H9 (cell line): ENCODE measurements at regions not wholly inside any gene's neighbourhood (a gene's known extent, or its start where the extent isn't known, plus 50 kb on each side); places are given as distances from the start of the nearest gene placed in this dataset.

ENCODE experiments used
- DNase-seq: peaks from one replicate; pipeline ENCODE4 v3.0.0-alpha.2; 2017
- H2AFZ ChIP-seq: one replicate; pipeline ENCODE4 v1.6.1; 2013; ENCODE audit warnings: mild to moderate bottlenecking, low read length, control low read depth, moderate library complexity
- H2AK5ac ChIP-seq: 2 replicates; pipeline ENCODE4 v1.6.1; 2013; ENCODE audit warnings: low read length, control low read depth, mixed read lengths; ENCODE audit not compliant: insufficient read length
- H2BK120ac ChIP-seq: one replicate; pipeline ENCODE4 v1.6.1; 2013; ENCODE audit warnings: low read depth, mild to moderate bottlenecking, low read length, control low read depth, inconsistent platforms; ENCODE audit not compliant: poor library complexity, severe bottlenecking
- H2BK12ac ChIP-seq: 2 replicates; pipeline ENCODE4 v1.6.1; 2013; ENCODE audit warnings: low read length, control low read depth, mixed read lengths, low read depth; ENCODE audit not compliant: insufficient read length
- H2BK15ac ChIP-seq: 2 replicates; pipeline ENCODE4 v1.6.1; 2013; ENCODE audit warnings: low read depth, low read length, control low read depth
- H2BK20ac ChIP-seq: one replicate; pipeline ENCODE4 v1.6.1; 2013; ENCODE audit warnings: low read depth, mild to moderate bottlenecking, low read length, control low read depth, inconsistent platforms; ENCODE audit not compliant: poor library complexity, severe bottlenecking
- H2BK5ac ChIP-seq: 2 replicates; pipeline ENCODE4 v1.6.1; 2013; ENCODE audit warnings: low read length, control low read depth, mixed read lengths; ENCODE audit not compliant: insufficient read length
- H3K14ac ChIP-seq: 2 replicates; pipeline ENCODE4 v1.6.1; 2013; ENCODE audit warnings: low read length, control low read depth; ENCODE audit not compliant: insufficient read depth
- H3K18ac ChIP-seq: 2 replicates; pipeline ENCODE4 v1.6.1; 2013; ENCODE audit warnings: low read depth, mild to moderate bottlenecking, mixed read lengths, low read length, control low read depth; ENCODE audit not compliant: insufficient read length
- H3K23ac ChIP-seq: 2 replicates; pipeline ENCODE4 v1.6.1; 2013; ENCODE audit warnings: low read length, control low read depth, mixed read lengths, low read depth; ENCODE audit not compliant: insufficient read length
- H3K23me2 ChIP-seq: 2 replicates; pipeline ENCODE4 v1.6.1; 2013; ENCODE audit warnings: low read depth, mild to moderate bottlenecking, mixed read lengths, low read length, control low read depth; ENCODE audit not compliant: insufficient read length, poor library complexity, severe bottlenecking
- H3K27ac ChIP-seq: 2 replicates; pipeline ENCODE4 v1.5.1; 2013; ENCODE audit warnings: low read length, control low read depth, mixed read lengths, low read depth; ENCODE audit not compliant: insufficient read length
- H3K27me3 ChIP-seq: 2 replicates; pipeline ENCODE4 v1.6.1; 2013; ENCODE audit warnings: low read length, control low read depth, inconsistent platforms; ENCODE audit not compliant: insufficient read depth
- H3K4ac ChIP-seq: 2 replicates; pipeline ENCODE4 v1.6.1; 2013; ENCODE audit warnings: low read depth, mild to moderate bottlenecking, control low read depth, inconsistent platforms, low read length, moderate library complexity
- H3K4me1 ChIP-seq: 2 replicates; pipeline ENCODE4 v1.6.1; 2013; ENCODE audit warnings: low read length, control low read depth, inconsistent platforms; ENCODE audit not compliant: insufficient read depth
- H3K4me2 ChIP-seq: 2 replicates; pipeline ENCODE4 v1.6.1; 2013; ENCODE audit warnings: low read length, control low read depth, mixed read lengths; ENCODE audit not compliant: insufficient read length, insufficient read depth
- H3K56ac ChIP-seq: 2 replicates; pipeline ENCODE4 v1.6.1; 2013; ENCODE audit warnings: low read depth, mild to moderate bottlenecking, mixed read lengths, low read length, control low read depth; ENCODE audit not compliant: insufficient read length
- H3K79me1 ChIP-seq: 2 replicates; pipeline ENCODE4 v1.6.1; 2013; ENCODE audit warnings: low read depth, mild to moderate bottlenecking, moderate library complexity, low read length, control low read depth, inconsistent platforms; ENCODE audit not compliant: insufficient read depth, poor library complexity, severe bottlenecking
- H3K79me2 ChIP-seq: 2 replicates; pipeline ENCODE4 v1.6.1; 2013; ENCODE audit warnings: low read length, control low read depth, inconsistent platforms; ENCODE audit not compliant: insufficient read depth
- H3K9ac ChIP-seq: 2 replicates; pipeline ENCODE4 v1.6.1; 2013; ENCODE audit warnings: low read length, control low read depth, mixed read lengths; ENCODE audit not compliant: insufficient read length; ENCODE audit errors: extremely low read depth
- H3K9me3 ChIP-seq: one replicate; pipeline ENCODE4 v1.6.1; 2013; ENCODE audit warnings: low read depth, low read length, inconsistent platforms; ENCODE audit not compliant: control insufficient read depth
- H3T11ph ChIP-seq: one replicate; pipeline ENCODE4 v1.6.1; 2013; ENCODE audit warnings: mild to moderate bottlenecking, low read length, control low read depth, inconsistent platforms
- H4K20me1 ChIP-seq: one replicate; pipeline ENCODE4 v1.6.1; 2013; ENCODE audit not compliant: control insufficient read depth, insufficient read length, insufficient read depth
- H4K5ac ChIP-seq: 2 replicates; pipeline ENCODE4 v1.6.1; 2013; ENCODE audit warnings: low read depth, mild to moderate bottlenecking, mixed read lengths, low read length, control low read depth; ENCODE audit not compliant: insufficient read length
- H4K8ac ChIP-seq: replicated peaks from 2 replicates; pipeline ENCODE4 v1.6.1; 2013; ENCODE audit warnings: low read length, control low read depth, mixed read lengths, low read depth; ENCODE audit not compliant: insufficient read length
- H4K91ac ChIP-seq: 2 replicates; pipeline ENCODE4 v1.6.1; 2013; ENCODE audit warnings: low read depth, mild to moderate bottlenecking, moderate library complexity, mixed read lengths, low read length, control low read depth; ENCODE audit not compliant: insufficient read length
- H3K27ac Mint-ChIP-seq, 3 experiments: 2 replicates in 2 of 3; 3 replicates in 1 of 3; pipeline ENCODE4 v1.8.0; 2020 to 2021; ENCODE audit warnings: mixed read lengths in 3 of 3, mild to moderate bottlenecking in 1 of 3, moderate library complexity in 1 of 3
- H3K27me3 Mint-ChIP-seq: 2 replicates; pipeline ENCODE4 v1.8.0; 2021; ENCODE audit warnings: low read depth, mild to moderate bottlenecking, moderate library complexity, mixed read lengths
- H3K36me3 Mint-ChIP-seq, 3 experiments: 2 replicates in 2 of 3; 3 replicates in 1 of 3; pipeline ENCODE4 v1.8.0; 2020 to 2021; ENCODE audit warnings: low read depth in 3 of 3, mixed read lengths in 3 of 3; ENCODE audit not compliant: insufficient read depth in 1 of 3
- H3K4me1 Mint-ChIP-seq, 2 experiments: 2 replicates each; pipeline ENCODE4 v1.8.0; 2020; ENCODE audit warnings: mixed read lengths in 2 of 2
- H3K4me3 Mint-ChIP-seq, 2 experiments: 2 replicates in 1 of 2; 3 replicates in 1 of 2; pipeline ENCODE4 v1.8.0; 2020 to 2021; ENCODE audit warnings: mild to moderate bottlenecking in 2 of 2, mixed read lengths in 2 of 2, moderate library complexity in 1 of 2
- H3K9me3 Mint-ChIP-seq, 2 experiments: 2 replicates in 1 of 2; 3 replicates in 1 of 2; pipeline ENCODE4 v1.8.0; 2020; ENCODE audit warnings: mild to moderate bottlenecking in 2 of 2, mixed read lengths in 2 of 2, moderate library complexity in 1 of 2
- WGBS: extraction: QIAGEN DNeasy Blood & Tissue Kit; methylation state at CpG from one replicate; pipeline ENCODE4 v1.1.7; 2013; ENCODE audit warnings: missing lambda C conversion rate, low lambda C conversion rate, mixed read lengths; ENCODE audit not compliant: insufficient read length; ENCODE audit errors: extremely low coverage; 5-methylcytosine and 5-hydroxymethylcytosine counted together
- TF ChIP-seq, protein P1 (sequence below): fragments of 200-600 bp; sonication (generic); conservative IDR thresholded peaks from 3 replicates; pipeline ENCODE4 v1.8.0; 2021; ENCODE audit warnings: antibody characterized with exemption, mild to moderate bottlenecking

- H3K9me3 Mint-ChIP-seq = no peaks in the 10 kb centered on the region
- H3K4ac ChIP-seq = no peak overlapping the region
- no peak overlapping the region for H4K5ac ChIP-seq
- no peak overlapping the region for H3K27ac ChIP-seq
- no peak overlapping the region for H4K8ac ChIP-seq
- no peak overlapping the region for H3K56ac ChIP-seq
- no peak overlapping the region for H2AFZ ChIP-seq
- H3K4me2 ChIP-seq = no peak overlapping the region
- no peak overlapping the region for H3K4me3 Mint-ChIP-seq
- no peaks in the 10 kb centered on the region for H3K23me2 ChIP-seq
- no peak overlapping the region for H3T11ph ChIP-seq
- H3K23ac ChIP-seq = no peak overlapping the region
- no peaks in the 10 kb centered on the region for H3K79me1 ChIP-seq
- no peaks in the 10 kb centered on the region for H4K20me1 ChIP-seq
- no peaks in the 10 kb centered on the region for H3K36me3 Mint-ChIP-seq
- no peak overlapping the region for H3K27ac Mint-ChIP-seq
- no peaks in the 10 kb centered on the region for H3K4me1 ChIP-seq
- H3K79me2 ChIP-seq = no peaks in the 10 kb centered on the region
- H3K4me1 Mint-ChIP-seq = peaks cover 11 to 13% of the 10 kb centered on the region in 2 experiments
- DNase-seq = no peak
- H2BK20ac ChIP-seq = no peak overlapping the region
- no peaks in the 10 kb centered on the region for H3K9me3 ChIP-seq
- H2BK15ac ChIP-seq = no peak overlapping the region
- no peak overlapping the region for H4K91ac ChIP-seq
- no peak overlapping the region for H2BK5ac ChIP-seq
- no peak overlapping the region for H2BK12ac ChIP-seq
- H2BK120ac ChIP-seq = no peak overlapping the region
- TF ChIP-seq, protein P1, sequence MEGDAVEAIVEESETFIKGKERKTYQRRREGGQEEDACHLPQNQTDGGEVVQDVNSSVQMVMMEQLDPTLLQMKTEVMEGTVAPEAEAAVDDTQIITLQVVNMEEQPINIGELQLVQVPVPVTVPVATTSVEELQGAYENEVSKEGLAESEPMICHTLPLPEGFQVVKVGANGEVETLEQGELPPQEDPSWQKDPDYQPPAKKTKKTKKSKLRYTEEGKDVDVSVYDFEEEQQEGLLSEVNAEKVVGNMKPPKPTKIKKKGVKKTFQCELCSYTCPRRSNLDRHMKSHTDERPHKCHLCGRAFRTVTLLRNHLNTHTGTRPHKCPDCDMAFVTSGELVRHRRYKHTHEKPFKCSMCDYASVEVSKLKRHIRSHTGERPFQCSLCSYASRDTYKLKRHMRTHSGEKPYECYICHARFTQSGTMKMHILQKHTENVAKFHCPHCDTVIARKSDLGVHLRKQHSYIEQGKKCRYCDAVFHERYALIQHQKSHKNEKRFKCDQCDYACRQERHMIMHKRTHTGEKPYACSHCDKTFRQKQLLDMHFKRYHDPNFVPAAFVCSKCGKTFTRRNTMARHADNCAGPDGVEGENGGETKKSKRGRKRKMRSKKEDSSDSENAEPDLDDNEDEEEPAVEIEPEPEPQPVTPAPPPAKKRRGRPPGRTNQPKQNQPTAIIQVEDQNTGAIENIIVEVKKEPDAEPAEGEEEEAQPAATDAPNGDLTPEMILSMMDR = no peak
- H3K9ac ChIP-seq = no peak overlapping the region
- H3K27me3 Mint-ChIP-seq = peaks cover 10% of the 10 kb centered on the region
- H3K27me3 ChIP-seq = no peaks in the 10 kb centered on the region
- no peak overlapping the region for H3K18ac ChIP-seq
- no CpG with 5 or more reads among the region's 5 CpGs for WGBS
- no peak overlapping the region for H3K14ac ChIP-seq
- no peak overlapping the region for H2AK5ac ChIP-seq
Observed at GRCh38 chr2:71947809-71948208, 199.9 kb downstream of the CYP26B1 start.
